H9 (cell line): ENCODE measurements at regions not wholly inside any gene's neighbourhood (a gene's known extent, or its start where the extent isn't known, plus 50 kb on each side); places are given as distances from the start of the nearest gene placed in this dataset.
A peak's percentile ranks its signal among the peaks of the same experiment; 100 is the strongest.

Experiments
- DNase-seq: peaks from one replicate; pipeline ENCODE4 v3.0.0-alpha.2; 2017
- H2AFZ ChIP-seq: one replicate; pipeline ENCODE4 v1.6.1; 2013; ENCODE audit warnings: mild to moderate bottlenecking, low read length, control low read depth, moderate library complexity
- H2AK5ac ChIP-seq: 2 replicates; pipeline ENCODE4 v1.6.1; 2013; ENCODE audit warnings: low read length, control low read depth, mixed read lengths; ENCODE audit not compliant: insufficient read length
- H2BK120ac ChIP-seq: one replicate; pipeline ENCODE4 v1.6.1; 2013; ENCODE audit warnings: low read depth, mild to moderate bottlenecking, low read length, control low read depth, inconsistent platforms; ENCODE audit not compliant: poor library complexity, severe bottlenecking
- H2BK12ac ChIP-seq: 2 replicates; pipeline ENCODE4 v1.6.1; 2013; ENCODE audit warnings: low read length, control low read depth, mixed read lengths, low read depth; ENCODE audit not compliant: insufficient read length
- H2BK15ac ChIP-seq: 2 replicates; pipeline ENCODE4 v1.6.1; 2013; ENCODE audit warnings: low read depth, low read length, control low read depth
- H2BK20ac ChIP-seq: one replicate; pipeline ENCODE4 v1.6.1; 2013; ENCODE audit warnings: low read depth, mild to moderate bottlenecking, low read length, control low read depth, inconsistent platforms; ENCODE audit not compliant: poor library complexity, severe bottlenecking
- H2BK5ac ChIP-seq: 2 replicates; pipeline ENCODE4 v1.6.1; 2013; ENCODE audit warnings: low read length, control low read depth, mixed read lengths; ENCODE audit not compliant: insufficient read length
- H3K14ac ChIP-seq: 2 replicates; pipeline ENCODE4 v1.6.1; 2013; ENCODE audit warnings: low read length, control low read depth; ENCODE audit not compliant: insufficient read depth
- H3K18ac ChIP-seq: 2 replicates; pipeline ENCODE4 v1.6.1; 2013; ENCODE audit warnings: low read depth, mild to moderate bottlenecking, mixed read lengths, low read length, control low read depth; ENCODE audit not compliant: insufficient read length
- H3K23ac ChIP-seq: 2 replicates; pipeline ENCODE4 v1.6.1; 2013; ENCODE audit warnings: low read length, control low read depth, mixed read lengths, low read depth; ENCODE audit not compliant: insufficient read length
- H3K23me2 ChIP-seq: 2 replicates; pipeline ENCODE4 v1.6.1; 2013; ENCODE audit warnings: low read depth, mild to moderate bottlenecking, mixed read lengths, low read length, control low read depth; ENCODE audit not compliant: insufficient read length, poor library complexity, severe bottlenecking
- H3K27ac ChIP-seq: 2 replicates; pipeline ENCODE4 v1.5.1; 2013; ENCODE audit warnings: low read length, control low read depth, mixed read lengths, low read depth; ENCODE audit not compliant: insufficient read length
- H3K27me3 ChIP-seq: 2 replicates; pipeline ENCODE4 v1.6.1; 2013; ENCODE audit warnings: low read length, control low read depth, inconsistent platforms; ENCODE audit not compliant: insufficient read depth
- H3K4ac ChIP-seq: 2 replicates; pipeline ENCODE4 v1.6.1; 2013; ENCODE audit warnings: low read depth, mild to moderate bottlenecking, control low read depth, inconsistent platforms, low read length, moderate library complexity
- H3K4me1 ChIP-seq: 2 replicates; pipeline ENCODE4 v1.6.1; 2013; ENCODE audit warnings: low read length, control low read depth, inconsistent platforms; ENCODE audit not compliant: insufficient read depth
- H3K4me2 ChIP-seq: 2 replicates; pipeline ENCODE4 v1.6.1; 2013; ENCODE audit warnings: low read length, control low read depth, mixed read lengths; ENCODE audit not compliant: insufficient read length, insufficient read depth
- H3K56ac ChIP-seq: 2 replicates; pipeline ENCODE4 v1.6.1; 2013; ENCODE audit warnings: low read depth, mild to moderate bottlenecking, mixed read lengths, low read length, control low read depth; ENCODE audit not compliant: insufficient read length
- H3K79me1 ChIP-seq: 2 replicates; pipeline ENCODE4 v1.6.1; 2013; ENCODE audit warnings: low read depth, mild to moderate bottlenecking, moderate library complexity, low read length, control low read depth, inconsistent platforms; ENCODE audit not compliant: insufficient read depth, poor library complexity, severe bottlenecking
- H3K79me2 ChIP-seq: 2 replicates; pipeline ENCODE4 v1.6.1; 2013; ENCODE audit warnings: low read length, control low read depth, inconsistent platforms; ENCODE audit not compliant: insufficient read depth
- H3K9ac ChIP-seq: 2 replicates; pipeline ENCODE4 v1.6.1; 2013; ENCODE audit warnings: low read length, control low read depth, mixed read lengths; ENCODE audit not compliant: insufficient read length; ENCODE audit errors: extremely low read depth
- H3K9me3 ChIP-seq: one replicate; pipeline ENCODE4 v1.6.1; 2013; ENCODE audit warnings: low read depth, low read length, inconsistent platforms; ENCODE audit not compliant: control insufficient read depth
- H3T11ph ChIP-seq: one replicate; pipeline ENCODE4 v1.6.1; 2013; ENCODE audit warnings: mild to moderate bottlenecking, low read length, control low read depth, inconsistent platforms
- H4K20me1 ChIP-seq: one replicate; pipeline ENCODE4 v1.6.1; 2013; ENCODE audit not compliant: control insufficient read depth, insufficient read length, insufficient read depth
- H4K5ac ChIP-seq: 2 replicates; pipeline ENCODE4 v1.6.1; 2013; ENCODE audit warnings: low read depth, mild to moderate bottlenecking, mixed read lengths, low read length, control low read depth; ENCODE audit not compliant: insufficient read length
- H4K8ac ChIP-seq: replicated peaks from 2 replicates; pipeline ENCODE4 v1.6.1; 2013; ENCODE audit warnings: low read length, control low read depth, mixed read lengths, low read depth; ENCODE audit not compliant: insufficient read length
- H4K91ac ChIP-seq: 2 replicates; pipeline ENCODE4 v1.6.1; 2013; ENCODE audit warnings: low read depth, mild to moderate bottlenecking, moderate library complexity, mixed read lengths, low read length, control low read depth; ENCODE audit not compliant: insufficient read length
- H3K27ac Mint-ChIP-seq, 3 experiments: 2 replicates in 2 of 3; 3 replicates in 1 of 3; pipeline ENCODE4 v1.8.0; 2020 to 2021; ENCODE audit warnings: mixed read lengths in 3 of 3, mild to moderate bottlenecking in 1 of 3, moderate library complexity in 1 of 3
- H3K27me3 Mint-ChIP-seq: 2 replicates; pipeline ENCODE4 v1.8.0; 2021; ENCODE audit warnings: low read depth, mild to moderate bottlenecking, moderate library complexity, mixed read lengths
- H3K36me3 Mint-ChIP-seq, 3 experiments: 2 replicates in 2 of 3; 3 replicates in 1 of 3; pipeline ENCODE4 v1.8.0; 2020 to 2021; ENCODE audit warnings: low read depth in 3 of 3, mixed read lengths in 3 of 3; ENCODE audit not compliant: insufficient read depth in 1 of 3
- H3K4me1 Mint-ChIP-seq, 2 experiments: 2 replicates each; pipeline ENCODE4 v1.8.0; 2020; ENCODE audit warnings: mixed read lengths in 2 of 2
- H3K4me3 Mint-ChIP-seq, 2 experiments: 2 replicates in 1 of 2; 3 replicates in 1 of 2; pipeline ENCODE4 v1.8.0; 2020 to 2021; ENCODE audit warnings: mild to moderate bottlenecking in 2 of 2, mixed read lengths in 2 of 2, moderate library complexity in 1 of 2
- H3K9me3 Mint-ChIP-seq, 2 experiments: 2 replicates in 1 of 2; 3 replicates in 1 of 2; pipeline ENCODE4 v1.8.0; 2020; ENCODE audit warnings: mild to moderate bottlenecking in 2 of 2, mixed read lengths in 2 of 2, moderate library complexity in 1 of 2
- CTCF ChIP-seq: fragments of 200-600 bp; sonication (generic); conservative IDR thresholded peaks from 3 replicates; pipeline ENCODE4 v1.8.0; 2021; ENCODE audit warnings: antibody characterized with exemption, mild to moderate bottlenecking
- WGBS: extraction: QIAGEN DNeasy Blood & Tissue Kit; methylation state at CpG from one replicate; pipeline ENCODE4 v1.1.7; 2013; ENCODE audit warnings: missing lambda C conversion rate, low lambda C conversion rate, mixed read lengths; ENCODE audit not compliant: insufficient read length; ENCODE audit errors: extremely low coverage; 5-methylcytosine and 5-hydroxymethylcytosine counted together

- DNase-seq: no peak
- no peak overlapping the region for H2AK5ac ChIP-seq
- H3K79me2 ChIP-seq: no peaks in the 10 kb centered on the region
- H3T11ph ChIP-seq: no peak overlapping the region
- H2BK20ac ChIP-seq: no peak overlapping the region
- no peak overlapping the region for H2BK15ac ChIP-seq
- H3K4ac ChIP-seq: no peak overlapping the region
- no peak overlapping the region for H3K27ac ChIP-seq
- no peak overlapping the region for H3K23ac ChIP-seq
- no peak overlapping the region for H2BK5ac ChIP-seq
- H2AFZ ChIP-seq: no peak overlapping the region
- H3K79me1 ChIP-seq: no peaks in the 10 kb centered on the region
- no peak for TF ChIP-seq CTCF
- no peak overlapping the region for H3K9ac ChIP-seq
- no peaks in the 10 kb centered on the region for H3K23me2 ChIP-seq
- H3K4me3 Mint-ChIP-seq: no peak overlapping the region
- no peak overlapping the region for H4K91ac ChIP-seq
- peak overlapping the region; percentile 20 to 55 (median 46); a peak in 3 of 7 replicates for H3K27ac Mint-ChIP-seq
- H3K56ac ChIP-seq: no peak overlapping the region
- no peak overlapping the region for H4K5ac ChIP-seq
- no peak overlapping the region for H2BK12ac ChIP-seq
- no peak overlapping the region; the same call in 1 of the 2 replicates for H3K14ac ChIP-seq
- no CpG with 5 or more reads among the region's 3 CpGs for WGBS
- H3K4me1 Mint-ChIP-seq: peaks cover 27 to 32% of the 10 kb centered on the region in 2 experiments
- no peaks in the 10 kb centered on the region for H3K27me3 ChIP-seq
- H3K27me3 Mint-ChIP-seq: no peaks in the 10 kb centered on the region
- H3K18ac ChIP-seq: no peak overlapping the region
- no peaks in the 10 kb centered on the region for H3K36me3 Mint-ChIP-seq
- no peak overlapping the region for H2BK120ac ChIP-seq
- no peak overlapping the region for H4K8ac ChIP-seq
- no peaks in the 10 kb centered on the region for H3K9me3 ChIP-seq
- H4K20me1 ChIP-seq: no peaks in the 10 kb centered on the region
- H3K4me1 ChIP-seq: no peaks in the 10 kb centered on the region
- H3K4me2 ChIP-seq: no peak overlapping the region
- H3K9me3 Mint-ChIP-seq: no peaks in the 10 kb centered on the region
Observed at GRCh38 chr14:38791862-38792261, 311.2 kb downstream of the SEC23A start.
